Testis (tissue), 2 donors: ENCODE measurements at regions not wholly inside any gene's neighbourhood (a gene's known extent, or its start where the extent isn't known, plus 50 kb on each side); places are given as distances from the start of the nearest gene placed in this dataset.

Source experiments
- DNase-seq: peaks from one replicate; pipeline ENCODE4 v3.0.0-alpha.2; 2019
- H3K27ac ChIP-seq, 2 donors: fragments of 200-600 bp; sonication (generic); one replicate each; pipeline ENCODE4 v1.5.1; 2019
- H3K27me3 ChIP-seq: fragments of 200-600 bp; sonication (generic); one replicate; pipeline ENCODE4 v1.5.1; 2019
- H3K36me3 ChIP-seq: fragments of 200-600 bp; sonication (generic); one replicate; pipeline ENCODE4 v1.5.1; 2017; ENCODE audit warnings: low read depth; ENCODE audit errors: missing control alignments
- H3K4me1 ChIP-seq: fragments of 200-600 bp; sonication (generic); one replicate; pipeline ENCODE4 v1.5.1; 2019
- H3K4me3 ChIP-seq, 2 donors: fragments of 200-600 bp; sonication (generic); one replicate each; pipeline ENCODE4 v1.5.1; 2017 to 2019
- H3K9me3 ChIP-seq: fragments of 200-600 bp; sonication (generic); one replicate; pipeline ENCODE4 v1.5.1; 2017
- POLR2A ChIP-seq: fragments of 450-650 bp; IDR thresholded peaks from one replicate; pipeline ENCODE4 v1.6.1; 2017; ENCODE audit warnings: antibody characterized with exemption, mild to moderate bottlenecking, moderate library complexity
- WGBS, 2 donors: methylation state at CpG; one replicate each; pipeline ENCODE4 v1.1.5; 2018; 5-methylcytosine and 5-hydroxymethylcytosine counted together
- intact Hi-C: fragments of 100-400 bp; cut with DNase I; formaldehyde crosslinking; loops from one replicate; pipeline ENCODE4 v1.15.1; 2023; ENCODE audit warnings: low total_unique reads
- TF ChIP-seq, protein P1 (sequence below), 3 experiments: fragments of 450-650 bp in 2 of 3; fragments of 200-600 bp in 1 of 3; sonication (generic) in 1 of 3; IDR thresholded peaks; one replicate each; pipeline ENCODE4 v1.5.1; 2016 to 2019; ENCODE audit warnings: antibody characterized with exemption in 3 of 3, mild to moderate bottlenecking in 2 of 3, moderate library complexity in 1 of 3

DNA sequence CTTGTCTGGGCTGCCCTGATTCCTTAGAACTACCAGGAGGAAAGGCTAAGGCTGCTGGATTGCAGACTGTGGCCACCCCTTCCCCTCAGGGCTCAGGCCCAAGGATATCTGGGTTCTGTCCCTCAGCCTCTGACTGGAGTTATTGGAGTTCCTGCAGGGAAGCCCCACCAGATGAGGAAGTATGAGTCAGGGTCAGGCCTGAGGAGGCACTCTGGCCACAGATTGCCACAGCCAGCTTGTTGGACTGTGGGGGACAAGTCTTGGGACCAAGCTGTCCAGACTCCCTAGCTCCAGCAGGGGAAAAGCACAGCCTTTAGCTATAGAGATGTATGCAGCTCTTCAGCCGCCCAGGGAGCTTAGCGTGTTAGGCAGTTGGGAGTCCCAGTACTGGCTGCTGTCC lies 381.9 kb upstream of the TOM1L1 start:
- no peak for DNase-seq
- Histone ChIP-seq H3K27ac (no peak overlapping the region), H3K36me3 (no peaks in the 10 kb centered on the region), H3K27me3 (no peaks in the 10 kb centered on the region), H3K9me3 (no peaks in the 10 kb centered on the region), H3K4me1 (no peaks in the 10 kb centered on the region), H3K4me3 (no peak overlapping the region)
- no peak for TF ChIP-seq POLR2A
- TF ChIP-seq, protein P1, sequence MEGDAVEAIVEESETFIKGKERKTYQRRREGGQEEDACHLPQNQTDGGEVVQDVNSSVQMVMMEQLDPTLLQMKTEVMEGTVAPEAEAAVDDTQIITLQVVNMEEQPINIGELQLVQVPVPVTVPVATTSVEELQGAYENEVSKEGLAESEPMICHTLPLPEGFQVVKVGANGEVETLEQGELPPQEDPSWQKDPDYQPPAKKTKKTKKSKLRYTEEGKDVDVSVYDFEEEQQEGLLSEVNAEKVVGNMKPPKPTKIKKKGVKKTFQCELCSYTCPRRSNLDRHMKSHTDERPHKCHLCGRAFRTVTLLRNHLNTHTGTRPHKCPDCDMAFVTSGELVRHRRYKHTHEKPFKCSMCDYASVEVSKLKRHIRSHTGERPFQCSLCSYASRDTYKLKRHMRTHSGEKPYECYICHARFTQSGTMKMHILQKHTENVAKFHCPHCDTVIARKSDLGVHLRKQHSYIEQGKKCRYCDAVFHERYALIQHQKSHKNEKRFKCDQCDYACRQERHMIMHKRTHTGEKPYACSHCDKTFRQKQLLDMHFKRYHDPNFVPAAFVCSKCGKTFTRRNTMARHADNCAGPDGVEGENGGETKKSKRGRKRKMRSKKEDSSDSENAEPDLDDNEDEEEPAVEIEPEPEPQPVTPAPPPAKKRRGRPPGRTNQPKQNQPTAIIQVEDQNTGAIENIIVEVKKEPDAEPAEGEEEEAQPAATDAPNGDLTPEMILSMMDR (IDR thresholded peaks at IDR 0.05) = no peak
- WGBS, 2 donors = 96% methylated on average over 2 of the region's 2 CpGs; no CpG with 5 or more reads in 1 of the 2 donors
- intact Hi-C loops = no loop called here

DNA sequence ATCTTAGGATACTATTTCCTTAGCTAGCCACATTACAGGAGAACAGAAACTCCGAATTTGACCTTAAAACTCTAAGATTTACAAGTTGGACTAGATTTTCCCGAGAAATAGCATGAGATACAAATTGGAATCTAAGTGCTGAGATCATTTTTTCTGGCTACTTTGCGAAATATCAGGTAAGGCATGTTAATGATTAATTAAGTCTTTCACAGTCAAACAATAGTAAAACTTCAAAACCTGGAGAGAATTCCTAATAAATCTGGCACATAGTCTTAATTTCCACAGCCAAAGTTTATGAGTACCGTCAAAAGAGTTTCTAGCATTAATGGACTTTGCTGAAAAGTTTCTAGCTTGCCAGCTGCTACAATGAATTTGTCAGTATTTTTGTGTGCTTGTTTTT lies 379.5 kb upstream of the TOM1L1 start:
- Histone ChIP-seq H3K27me3 (no peaks in the 10 kb centered on the region), H3K4me1 (no peaks in the 10 kb centered on the region), H3K9me3 (no peaks in the 10 kb centered on the region), H3K4me3 (no peak overlapping the region), H3K27ac (no peak overlapping the region), H3K36me3 (no peaks in the 10 kb centered on the region)
- intact Hi-C loops = no loop called here
- no peak for TF ChIP-seq POLR2A
- TF ChIP-seq, protein P1 (IDR thresholded peaks at IDR 0.05) = no peak
- WGBS, 2 donors = 80 to 91% methylated on average over 4 of the region's 4 CpGs
- no peak for DNase-seq

DNA sequence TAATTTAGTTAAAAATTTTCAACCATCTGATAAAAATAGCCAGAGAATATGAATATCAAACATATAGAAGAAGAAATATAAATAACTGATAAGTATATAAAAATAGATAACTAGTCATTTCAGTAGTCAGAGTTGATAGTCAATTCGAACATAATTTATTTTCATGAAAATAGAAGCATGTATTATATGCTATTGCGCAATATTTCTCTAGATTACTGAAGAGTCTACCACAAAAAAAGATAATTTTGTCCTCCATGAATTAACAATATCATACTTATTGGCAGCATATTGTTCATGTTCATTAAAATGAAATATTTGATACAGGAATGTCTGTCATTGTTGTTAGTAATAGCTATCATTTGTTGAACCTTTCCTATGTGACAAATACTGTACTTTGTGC lies 376.2 kb upstream of the TOM1L1 start:
- WGBS, 2 donors = 87 to 96% methylated on average over 2 of the region's 2 CpGs

DNA sequence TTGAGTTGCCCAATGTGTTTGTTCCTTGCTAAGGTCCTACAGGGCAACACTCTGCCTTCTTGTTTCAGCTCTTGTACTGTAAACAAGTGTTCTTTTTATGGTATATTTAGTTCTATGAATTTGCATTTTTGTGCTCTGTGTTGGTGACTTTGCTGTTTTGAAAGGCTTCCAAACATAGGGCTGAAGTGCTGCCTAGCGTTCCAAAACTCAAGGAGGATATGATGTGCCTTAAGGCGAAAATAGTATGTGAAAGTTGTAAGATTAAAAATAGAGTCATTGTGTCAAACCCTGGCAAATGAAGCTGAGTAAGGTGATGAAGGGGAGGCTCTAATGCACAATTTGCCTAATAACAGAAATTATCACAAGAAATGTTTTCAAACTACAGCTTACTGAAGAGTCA lies 372.7 kb upstream of the TOM1L1 start:
- WGBS, 2 donors = 50 to 95% methylated on average over 2 of the region's 2 CpGs
- intact Hi-C loops = no loop called here
- Histone ChIP-seq H3K4me3 (no peak overlapping the region), H3K4me1 (no peaks in the 10 kb centered on the region), H3K9me3 (no peaks in the 10 kb centered on the region), H3K36me3 (no peaks in the 10 kb centered on the region), H3K27ac (no peak overlapping the region), H3K27me3 (no peaks in the 10 kb centered on the region)
- TF ChIP-seq, protein P1 (IDR thresholded peaks at IDR 0.05) = no peak
- no peak for TF ChIP-seq POLR2A
- no peak for DNase-seq

More for the DNA sequence above, 376.2 kb upstream of the TOM1L1 start:
- H3K4me1 ChIP-seq = no peaks in the 10 kb centered on the region
- no peak overlapping the region for H3K27ac ChIP-seq
- no peaks in the 10 kb centered on the region for H3K9me3 ChIP-seq
- H3K27me3 ChIP-seq = no peaks in the 10 kb centered on the region
- no peak for TF ChIP-seq POLR2A
- TF ChIP-seq, protein P1 (IDR thresholded peaks at IDR 0.05) = no peak
- H3K4me3 ChIP-seq = no peak overlapping the region
- intact Hi-C loops = no loop called here
- DNase-seq = no peak
- no peaks in the 10 kb centered on the region for H3K36me3 ChIP-seq

DNA sequence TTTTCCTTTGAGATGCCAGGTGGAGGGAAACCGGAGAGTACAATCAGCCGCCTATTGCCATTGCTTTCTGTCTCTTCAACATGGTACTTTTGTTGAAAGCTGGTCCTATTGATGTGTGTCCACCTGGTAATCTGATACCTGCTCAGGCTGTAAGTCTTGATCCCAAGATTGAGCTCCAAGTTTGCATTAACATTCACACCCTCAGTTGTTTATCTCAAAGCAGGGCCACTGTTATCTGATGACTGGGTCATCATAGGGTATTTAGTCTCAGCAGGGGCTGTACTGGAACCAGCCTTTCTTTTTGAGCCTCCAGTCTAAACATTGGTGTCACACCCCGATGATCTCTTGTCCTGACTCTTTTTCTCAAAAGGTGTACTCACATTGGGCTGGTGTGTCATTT lies 370.3 kb upstream of the TOM1L1 start:
- H3K4me1 ChIP-seq = no peaks in the 10 kb centered on the region

More for the DNA sequence above, 370.3 kb upstream of the TOM1L1 start:
- DNase-seq = no peak
- Histone ChIP-seq H3K36me3 (no peaks in the 10 kb centered on the region), H3K9me3 (no peaks in the 10 kb centered on the region), H3K27ac (no peak overlapping the region), H3K27me3 (no peaks in the 10 kb centered on the region), H3K4me3 (no peak overlapping the region)
- intact Hi-C loops = loop anchor here (10.0 kb wide), 1 partner anchor 64 kb away; no protein-coding TSS in a partner anchor
- WGBS, 2 donors = 81 to 98% methylated on average over 3 of the region's 3 CpGs
- TF ChIP-seq, protein P1 (IDR thresholded peaks at IDR 0.05) = no peak
- TF ChIP-seq POLR2A = no peak
